ENCODE measurements at regions not wholly inside any gene's neighbourhood (a gene's known extent, or its start where the extent isn't known, plus 50 kb on each side); places are given as distances from the start of the nearest gene placed in this dataset.

GRCh38 chr2:226135861-226136548, 663.6 kb downstream of the IRS1 start:
- TF ChIP-seq EZH2 (IDR thresholded peaks at IDR 0.05; ENCODE audit: low read depth, unreplicated experiment) (no peak), POLR2AphosphoS5 (IDR thresholded peaks at IDR 0.05; ENCODE audit: low read depth) (no peak), CTCF (conservative IDR thresholded peaks at IDR 0.05; ENCODE audit: low read depth in 2 of 2) (no peak), CREB1 (CRISPR knock-in tag; IDR thresholded peaks at IDR 0.05; ENCODE audit: low read depth) (no peak), JUNB (IDR thresholded peaks at IDR 0.05; ENCODE audit: unreplicated experiment) (no peak), REST (IDR thresholded peaks at IDR 0.05; ENCODE audit: unreplicated experiment) (no peak), ZNF114 (CRISPR knock-in tag; IDR thresholded peaks at IDR 0.05) (no peak), EZH2phosphoT487 (IDR thresholded peaks at IDR 0.05; ENCODE audit: unreplicated experiment) (no peak)
